GM04504 (cell line): ENCODE measurements at regions not wholly inside any gene's neighbourhood (a gene's known extent, or its start where the extent isn't known, plus 50 kb on each side); places are given as distances from the start of the nearest gene placed in this dataset.

ENCODE experiments used
- DNase-seq: peaks from one replicate; pipeline ENCODE4 v3.0.0-alpha.2; 2012; ENCODE audit warnings: low read depth

- DNase-seq, result no peak
Measured at GRCh38 chr6:97815301-97815812, 532.3 kb upstream of the MMS22L start.

- DNase-seq, result no peak
Measured at GRCh38 chr6:97816526-97816925, 533.5 kb upstream of the MMS22L start.

DNA sequence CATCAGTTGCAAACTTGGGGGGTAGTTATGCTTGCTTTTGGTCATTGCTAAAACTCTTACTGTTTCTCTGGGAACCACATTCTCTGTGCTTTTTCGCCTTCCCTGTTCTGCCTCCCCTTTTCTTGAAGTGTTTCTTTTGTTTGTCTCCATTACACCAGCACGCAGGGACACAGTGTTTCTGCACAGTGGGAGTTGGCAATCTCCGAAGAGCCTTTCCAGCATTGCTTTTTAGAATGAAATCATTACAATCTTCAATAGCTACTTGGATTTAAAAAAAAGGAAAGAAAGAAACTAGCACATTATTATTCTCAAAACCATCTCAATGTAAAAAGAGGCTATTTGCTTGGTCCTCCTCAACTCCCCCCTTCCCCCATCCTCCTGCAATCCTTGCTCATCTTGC, 536.7 kb upstream of the MMS22L start:
- DNase-seq, result no peak

DNA sequence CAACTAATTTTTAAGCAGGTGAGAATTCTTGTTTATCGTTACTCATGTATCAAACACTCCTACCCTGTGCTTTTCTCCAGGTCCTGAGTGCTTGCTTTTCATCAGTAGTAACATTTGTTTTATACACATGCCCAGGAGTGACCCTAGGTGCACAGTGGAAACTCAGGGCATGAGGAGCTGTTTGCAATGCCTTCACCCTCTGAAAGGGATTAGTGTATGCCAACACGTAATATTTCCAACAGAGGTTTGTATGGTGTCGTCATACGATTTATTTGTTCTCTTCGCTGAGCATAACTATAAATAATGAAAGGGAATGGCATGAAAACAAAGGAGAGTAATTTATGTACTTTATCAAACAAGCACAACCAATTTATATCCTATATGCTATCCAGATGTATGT, 537.4 kb upstream of the MMS22L start:
- no peak for DNase-seq

DNA sequence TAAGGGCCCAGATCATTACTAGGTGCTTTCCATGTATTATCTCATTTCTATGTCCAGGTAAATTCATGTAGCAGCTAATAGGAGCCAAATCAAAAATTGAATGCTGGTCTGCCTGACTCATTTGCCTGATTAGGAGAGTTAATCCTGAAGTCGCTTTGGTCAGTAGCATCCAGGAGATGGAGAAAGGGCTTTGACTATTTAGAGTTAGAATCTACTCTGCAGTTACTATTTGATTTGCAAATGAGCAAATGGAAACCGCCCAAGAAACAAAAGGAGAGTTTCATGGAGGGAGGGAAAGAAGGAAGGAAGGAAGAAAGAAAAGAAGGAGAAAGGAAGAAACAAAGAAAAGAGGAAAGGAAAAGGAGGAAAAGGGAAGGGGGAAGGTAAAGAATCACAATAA, 539.6 kb upstream of the MMS22L start:
- no peak for DNase-seq

DNA sequence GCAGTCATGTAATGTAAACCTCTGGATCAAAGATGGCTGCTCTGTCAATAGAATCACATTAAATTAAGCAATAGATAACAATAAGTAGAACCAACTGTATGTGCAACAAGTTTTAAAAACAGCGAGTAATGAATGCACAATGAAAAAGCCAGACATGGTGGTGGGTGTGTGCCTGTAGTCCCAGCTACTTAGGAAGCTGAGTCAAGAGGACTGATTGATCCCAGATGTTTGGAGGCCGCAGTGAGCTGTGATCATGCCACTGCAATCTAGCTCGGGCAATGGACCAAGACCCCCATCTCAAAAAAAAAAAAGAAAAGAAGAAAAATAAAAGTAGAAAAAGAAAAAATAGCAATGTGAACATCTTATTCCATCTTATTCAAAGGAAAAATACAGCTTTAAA, 558.7 kb upstream of the MMS22L start:
- peak; percentile 38 for DNase-seq

DNA sequence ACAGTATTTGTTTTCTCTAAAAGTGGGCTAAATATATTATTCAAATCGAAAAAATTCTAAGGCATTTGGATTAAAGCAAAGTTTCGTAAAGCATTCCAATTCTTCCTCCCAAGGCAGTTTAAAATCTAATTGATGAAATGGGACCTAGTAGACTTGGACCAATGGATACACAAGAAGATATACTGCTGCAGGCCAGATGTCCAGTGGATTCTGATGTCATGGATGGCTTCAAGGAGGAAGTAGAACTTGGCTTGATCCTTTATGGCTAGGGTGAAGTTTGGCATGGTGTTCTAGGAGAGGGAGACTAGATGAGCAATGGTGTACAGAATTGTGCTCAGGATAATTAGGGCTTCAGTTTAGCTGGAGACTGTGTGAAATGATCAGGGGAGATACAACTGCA, 559.5 kb upstream of the MMS22L start:
- no peak for DNase-seq

DNA sequence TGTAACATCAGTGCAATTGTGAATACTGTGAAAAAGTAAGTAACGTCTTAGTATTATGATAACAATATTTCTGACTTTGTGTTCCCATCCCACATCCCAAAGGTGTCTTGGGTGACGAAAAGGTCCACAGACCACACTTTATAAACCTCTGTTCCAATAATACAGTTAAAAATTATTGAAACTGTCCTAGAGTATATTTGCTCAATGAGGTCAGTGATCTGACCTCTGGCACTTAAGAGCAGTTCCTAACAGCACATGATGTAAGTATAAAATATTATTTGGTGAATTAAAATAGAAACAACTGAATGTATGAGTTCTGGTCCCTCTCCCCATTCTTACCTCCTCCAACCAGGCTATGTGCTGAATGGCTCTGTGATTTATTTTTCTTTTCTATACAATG, 566.4 kb upstream of the MMS22L start:
- no peak for DNase-seq

DNA sequence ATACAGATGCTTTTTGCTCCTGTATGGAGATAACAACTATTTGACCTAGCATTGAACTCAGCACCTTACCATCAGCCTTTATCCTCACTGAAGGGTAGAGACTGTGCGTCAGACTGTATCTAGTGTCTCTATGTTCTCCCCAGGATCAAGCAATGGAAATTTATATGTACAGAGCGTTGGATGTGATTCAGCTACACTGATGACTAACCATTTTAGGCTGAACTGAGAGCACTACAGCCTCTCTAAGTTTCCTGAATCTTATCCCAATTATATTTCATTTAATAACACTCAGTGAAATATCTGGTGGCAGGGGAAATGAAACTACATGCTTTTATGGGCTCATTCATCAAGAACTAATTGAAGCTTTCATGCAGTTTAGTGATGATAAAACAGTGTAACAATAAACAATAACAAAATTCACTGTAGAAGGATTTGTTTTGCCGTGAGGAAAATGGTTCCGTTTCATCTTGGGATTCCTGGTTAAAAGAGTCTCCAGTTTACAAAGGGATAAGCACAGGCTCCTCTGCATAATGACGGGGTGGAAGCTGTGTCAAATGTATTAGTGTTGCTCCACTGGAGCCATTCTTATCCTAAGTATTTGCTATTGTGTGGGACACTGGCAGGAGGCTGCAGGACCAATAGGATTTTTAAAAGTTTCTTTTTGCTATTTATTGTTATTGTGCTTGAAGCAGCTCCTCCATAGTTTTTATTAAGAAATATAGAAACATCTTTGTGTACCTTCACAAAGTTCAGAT, 567.6 kb upstream of the MMS22L start:
- peak; percentile 24 for DNase-seq

GRCh38 chr6:97863697-97864096, 580.7 kb upstream of the MMS22L start:
- no peak for DNase-seq

DNA sequence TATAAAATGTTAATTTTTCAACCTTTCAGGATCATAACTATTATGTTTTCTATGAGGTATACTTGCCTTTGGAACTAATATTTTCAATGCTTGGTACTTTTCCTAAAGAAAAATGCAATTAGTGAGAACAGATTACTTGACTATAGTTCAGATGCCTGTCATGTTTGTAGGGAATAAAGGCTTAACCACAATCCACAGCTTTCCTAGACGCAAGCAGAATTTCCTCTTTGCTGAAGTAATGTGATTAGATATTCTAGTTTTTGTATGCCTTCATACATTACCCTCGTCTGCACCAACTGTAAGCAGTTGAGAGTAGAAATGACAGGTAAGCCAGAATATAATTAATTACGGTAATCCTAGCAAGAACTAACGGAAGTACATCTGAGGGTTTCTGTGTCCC, 581.4 kb upstream of the MMS22L start:
- DNase-seq, result no peak

- no peak for DNase-seq
Measured at GRCh38 chr6:97864826-97865225, 581.8 kb upstream of the MMS22L start.

DNA sequence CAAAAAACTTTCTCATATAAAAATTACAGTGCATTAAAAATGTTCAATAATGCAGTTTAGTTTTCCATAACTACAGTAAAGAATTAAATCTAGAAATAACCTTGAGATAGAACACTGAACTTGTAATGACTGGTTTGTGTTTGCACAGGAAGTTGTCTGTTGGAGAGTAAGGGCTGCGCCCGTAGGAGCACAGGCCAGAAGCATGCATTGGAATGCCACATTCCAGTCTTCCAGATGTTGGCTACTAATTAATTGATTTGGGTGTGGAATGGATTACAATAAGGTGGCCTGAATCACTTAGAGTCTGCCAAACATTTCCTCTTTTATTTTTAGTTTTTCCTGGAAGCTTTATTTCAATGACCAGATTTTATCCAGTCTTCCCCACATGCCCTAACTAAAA, 582.6 kb upstream of the MMS22L start:
- DNase-seq, result no peak

DNA sequence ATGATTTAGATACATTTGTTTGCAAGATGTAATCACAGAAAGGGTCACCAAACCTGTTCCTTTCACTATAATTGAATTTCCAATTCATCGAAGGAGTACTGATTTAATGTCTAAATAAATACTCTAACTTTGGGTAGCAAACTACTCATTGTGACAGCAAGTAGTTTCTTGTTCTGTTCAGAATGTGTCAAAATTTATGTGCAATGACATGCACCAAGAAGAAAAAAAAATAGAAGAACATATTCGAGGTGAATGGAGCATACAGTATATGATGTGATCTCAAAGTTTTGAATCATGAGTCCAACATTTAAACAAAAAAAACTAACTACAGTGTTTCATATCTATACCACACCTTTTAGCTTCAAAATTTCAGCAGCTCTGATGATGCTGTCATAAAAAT, 583.6 kb upstream of the MMS22L start:
- DNase-seq, result no peak

DNA sequence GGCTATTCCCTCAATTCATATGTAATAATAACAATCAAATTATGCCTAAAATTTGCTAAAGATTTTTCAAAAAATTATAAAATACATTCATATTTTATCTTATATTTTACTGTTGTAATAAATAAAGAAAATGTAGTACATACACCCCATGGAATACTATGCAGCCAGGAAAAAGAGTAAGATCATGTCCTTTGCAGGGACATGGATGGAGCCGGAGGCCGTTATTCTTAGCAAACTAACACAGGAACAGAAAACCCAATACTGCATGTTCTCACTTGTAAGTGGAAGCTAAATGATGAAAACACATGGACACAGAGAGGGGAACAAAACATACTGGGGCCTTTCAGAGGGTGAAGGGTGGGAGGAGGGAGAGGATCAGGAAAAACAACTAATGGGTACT, 584.2 kb upstream of the MMS22L start:
- DNase-seq, result no peak

GRCh38 chr6:97870273-97870672, 587.3 kb upstream of the MMS22L start:
- no peak for DNase-seq

DNA sequence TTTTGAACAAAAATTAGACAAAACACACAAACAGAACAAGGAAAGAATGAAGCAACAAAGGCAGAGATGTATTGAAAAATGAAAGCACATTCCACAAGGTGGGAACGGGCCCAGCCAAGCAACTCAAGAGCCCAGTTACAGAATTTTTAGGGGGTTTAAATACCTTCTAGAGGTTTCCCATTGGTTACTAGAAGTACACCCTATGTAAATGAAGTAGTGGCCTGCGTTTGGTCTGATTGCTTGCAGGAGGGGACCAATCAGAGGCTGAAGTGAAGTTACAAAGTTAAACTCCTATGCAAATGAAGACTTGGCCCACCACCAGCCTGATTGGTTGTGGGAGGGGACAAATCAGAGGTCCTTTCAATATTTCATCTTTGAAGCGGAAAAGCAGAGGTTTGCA, 593.7 kb upstream of the MMS22L start:
- DNase-seq, result no peak

- DNase-seq, result no peak
Measured at GRCh38 chr6:97882755-97883154, 599.7 kb upstream of the MMS22L start.

- DNase-seq, result no peak
Measured at GRCh38 chr6:97885325-97885724, 602.3 kb upstream of the MMS22L start.

DNA sequence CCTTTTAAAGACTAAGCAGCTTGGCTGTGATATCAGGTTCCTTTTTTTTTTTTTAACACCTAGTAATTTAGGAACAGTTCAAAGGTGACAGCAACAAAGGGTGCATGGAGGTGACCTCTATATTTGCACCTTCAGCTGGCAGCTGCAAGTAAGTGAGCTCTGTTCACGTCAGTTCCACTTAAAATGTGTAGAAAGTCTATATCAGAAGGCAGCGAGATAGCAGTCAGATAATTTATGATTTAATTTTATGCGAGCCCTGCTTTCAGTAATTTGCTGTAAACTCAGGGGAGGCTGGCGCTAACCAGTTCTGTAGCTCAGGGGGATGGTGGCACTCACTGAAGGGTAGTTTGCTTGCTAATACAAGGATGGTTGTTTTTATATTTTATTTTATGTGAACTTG, 602.8 kb upstream of the MMS22L start:
- DNase-seq, result no peak

- no peak for DNase-seq
Measured at GRCh38 chr6:97901531-97901930, 618.5 kb upstream of the MMS22L start.

DNA sequence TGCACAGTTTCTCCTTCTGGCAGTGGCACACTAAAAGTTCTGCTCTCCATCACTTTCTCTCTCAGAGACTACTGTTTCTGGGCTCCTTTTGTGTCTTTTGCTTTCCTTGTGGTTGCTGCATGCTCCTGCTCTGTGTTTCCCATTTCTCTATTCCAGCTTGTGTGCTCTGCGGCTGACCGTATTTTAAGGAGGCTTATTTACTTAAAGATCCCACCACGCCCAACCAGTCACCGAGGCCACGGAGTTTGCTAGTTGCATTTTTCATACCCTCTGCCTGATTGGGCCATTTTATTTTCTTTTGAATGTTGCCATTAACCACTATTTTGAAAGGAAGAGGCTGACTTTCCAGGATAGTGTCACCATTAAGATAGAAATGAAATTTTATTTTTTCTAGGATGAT, 626.4 kb upstream of the MMS22L start:
- no peak for DNase-seq

- DNase-seq, result no peak
Measured at GRCh38 chr6:97913721-97914120, 630.7 kb upstream of the MMS22L start.

DNA sequence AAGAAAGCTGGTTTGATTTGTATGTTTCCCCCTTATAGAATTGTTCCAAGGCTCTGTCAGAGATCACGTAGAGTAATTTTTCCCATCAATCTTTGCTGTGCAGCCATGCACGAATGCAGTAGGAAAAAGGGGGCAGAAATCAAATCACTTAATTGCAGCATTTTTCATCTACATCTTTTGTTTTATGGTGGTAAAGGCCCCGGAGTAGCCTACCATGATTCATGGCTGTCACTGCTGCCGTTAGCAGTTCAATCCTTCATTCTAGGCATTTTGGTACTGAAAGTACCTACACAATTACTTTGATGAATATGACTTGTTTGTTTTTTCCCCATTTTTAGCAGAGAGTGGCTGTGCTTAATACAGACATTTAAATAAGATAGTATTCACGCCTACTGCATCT, 631.9 kb upstream of the MMS22L start:
- no peak for DNase-seq
